CD14-positive monocyte (primary cell): ENCODE measurements at regions not wholly inside any gene's neighbourhood (a gene's known extent, or its start where the extent isn't known, plus 50 kb on each side); places are given as distances from the start of the nearest gene placed in this dataset.

Experiments used
- DNase-seq, 3 donors: peaks; one replicate each; pipeline ENCODE4 v3.0.0-alpha.2; 2011 to 2022
- H2AFZ ChIP-seq: 2 replicates; pipeline ENCODE4 v1.6.0; 2012; ENCODE audit warnings: mild to moderate bottlenecking, low read depth, low read length, inconsistent platforms; ENCODE audit not compliant: insufficient read depth, poor library complexity, severe bottlenecking
- H3K27ac ChIP-seq, 2 donors: 1 replicate in 1 of 2; 2 replicates in 1 of 2; pipeline ENCODE4 v1.5.1; 2012 to 2013; ENCODE audit warnings: low read length in 2 of 2, control low read depth in 1 of 2, inconsistent platforms in 1 of 2, low read depth in 1 of 2, mild to moderate bottlenecking in 1 of 2
- H3K27me3 ChIP-seq, 2 donors: one replicate each; pipeline versions ENCODE4 v1.6.0 to v1.6.1; 2011 to 2013; ENCODE audit warnings: low read length in 2 of 2; ENCODE audit not compliant: control insufficient read depth in 2 of 2, insufficient read depth in 2 of 2
- H3K36me3 ChIP-seq, 2 donors: replicated peaks in 1 of 2; 1 replicate in 1 of 2; 2 replicates in 1 of 2; pipeline versions ENCODE4 v1.5.1 to v1.6.1; 2012 to 2013; ENCODE audit warnings: low read length in 2 of 2, control low read depth in 1 of 2, inconsistent platforms in 1 of 2, mild to moderate bottlenecking in 1 of 2; ENCODE audit not compliant: insufficient read depth in 2 of 2, control insufficient read depth in 1 of 2
- H3K4me1 ChIP-seq, 2 donors: 1 replicate in 1 of 2; 2 replicates in 1 of 2; pipeline versions ENCODE4 v1.5.1 to v1.6.1; 2012 to 2013; ENCODE audit warnings: low read length in 2 of 2, control low read depth in 1 of 2, inconsistent platforms in 1 of 2, mild to moderate bottlenecking in 1 of 2, moderate library complexity in 1 of 2; ENCODE audit not compliant: insufficient read depth in 2 of 2, control insufficient read depth in 1 of 2
- H3K4me2 ChIP-seq: replicated peaks from 2 replicates; pipeline ENCODE3; 2012; ENCODE audit warnings: low read length, moderate library complexity, mild to moderate bottlenecking; ENCODE audit not compliant: poor library complexity, severe bottlenecking; ENCODE audit errors: extremely low read depth
- H3K4me3 ChIP-seq, 3 experiments: fragments of 200-600 bp in 1 of 3; sonication (generic) in 1 of 3; replicated peaks in 1 of 3; 1 replicate in 2 of 3; 2 replicates in 1 of 3; pipeline ENCODE4 v1.5.1; 2011 to 2013; ENCODE audit warnings: low read length in 3 of 3, mild to moderate bottlenecking in 3 of 3, control low read depth in 2 of 3, low read depth in 2 of 3, inconsistent platforms in 1 of 3, moderate library complexity in 1 of 3
- H3K79me2 ChIP-seq: 2 replicates; pipeline ENCODE4 v1.6.0; 2012; ENCODE audit warnings: mild to moderate bottlenecking, control low read depth, inconsistent platforms, low read length, moderate library complexity; ENCODE audit not compliant: insufficient read depth
- H3K9ac ChIP-seq: 2 replicates; pipeline ENCODE4 v1.6.0; 2017; ENCODE audit warnings: low read length, mild to moderate bottlenecking; ENCODE audit not compliant: insufficient read depth, poor library complexity, severe bottlenecking
- H3K9me3 ChIP-seq, 2 donors: replicated peaks in 1 of 2; 1 replicate in 1 of 2; 2 replicates in 1 of 2; pipeline versions ENCODE4 v1.5.1 to v1.6.1; 2012 to 2013; ENCODE audit warnings: low read length in 2 of 2, control low read depth in 1 of 2; ENCODE audit not compliant: control insufficient read depth in 1 of 2, insufficient read depth in 1 of 2
- H4K20me1 ChIP-seq: 2 replicates; pipeline ENCODE4 v1.6.0; 2012; ENCODE audit warnings: mild to moderate bottlenecking, low read length, control low read depth, moderate library complexity; ENCODE audit not compliant: insufficient read depth
- H3K27ac Mint-ChIP-seq, 7 donors: one replicate each; pipeline ENCODE4 v1.8.0; 2020; ENCODE audit warnings: mild to moderate bottlenecking in 7 of 7, mixed read lengths in 7 of 7, moderate library complexity in 6 of 7, inconsistent platforms in 2 of 7
- H3K27me3 Mint-ChIP-seq, 3 donors: one replicate each; pipeline ENCODE4 v1.8.0; 2021 to 2022; ENCODE audit warnings: low read depth in 3 of 3, mild to moderate bottlenecking in 3 of 3, mixed read lengths in 3 of 3, moderate library complexity in 3 of 3, inconsistent platforms in 1 of 3
- H3K36me3 Mint-ChIP-seq, 2 donors: one replicate each; pipeline ENCODE4 v1.8.0; 2020; ENCODE audit warnings: mixed read lengths in 2 of 2, inconsistent platforms in 1 of 2, mild to moderate bottlenecking in 1 of 2
- H3K4me1 Mint-ChIP-seq: one replicate; pipeline ENCODE4 v1.8.0; 2020; ENCODE audit warnings: mild to moderate bottlenecking, mixed read lengths
- H3K4me3 Mint-ChIP-seq, 2 donors: one replicate each; pipeline ENCODE4 v1.8.0; 2020; ENCODE audit warnings: mild to moderate bottlenecking in 2 of 2, mixed read lengths in 2 of 2, moderate library complexity in 1 of 2
- H3K9me3 Mint-ChIP-seq, 7 donors: one replicate each; pipeline ENCODE4 v1.8.0; 2020 to 2022; ENCODE audit warnings: mixed read lengths in 7 of 7, mild to moderate bottlenecking in 6 of 7, moderate library complexity in 6 of 7, inconsistent platforms in 2 of 7
- WGBS: methylation state at CpG from one replicate; pipeline ENCODE4 v1.1.5; 2013; ENCODE audit warnings: missing lambda C conversion rate; ENCODE audit not compliant: insufficient coverage; 5-methylcytosine and 5-hydroxymethylcytosine counted together
- intact Hi-C, 2 donors: fragments of 100-400 bp; cut with micrococcal nuclease; formaldehyde crosslinking; loops; one replicate each; pipeline versions ENCODE4 v1.15.0 to v1.15.1; 2023
- TF ChIP-seq, protein P1 (sequence below): fragments of 200-600 bp; IDR thresholded peaks from one replicate; pipeline ENCODE4 v1.8.0; 2022; ENCODE audit warnings: antibody characterized with exemption, mild to moderate bottlenecking

DNA sequence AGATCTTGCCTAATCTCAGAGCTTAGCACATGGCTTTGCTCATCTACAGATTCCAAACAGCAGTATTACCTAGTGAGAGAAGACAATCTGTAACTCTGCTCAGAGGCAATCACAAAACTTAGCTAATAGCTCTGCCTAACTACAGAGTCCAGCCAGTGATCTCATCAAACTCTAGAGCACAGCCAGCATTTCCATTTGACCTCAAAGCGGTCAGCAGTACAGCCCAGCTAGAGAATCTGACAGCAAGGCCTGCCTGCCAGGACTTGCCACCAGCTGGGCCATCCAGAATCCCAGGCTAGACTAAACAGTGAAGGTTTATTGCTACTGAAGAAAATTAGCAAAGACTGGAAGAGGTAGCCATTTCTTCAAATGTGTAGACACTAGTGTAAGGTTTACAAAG is 217.9 kb upstream of the VLDLR start:
- TF ChIP-seq, protein P1, sequence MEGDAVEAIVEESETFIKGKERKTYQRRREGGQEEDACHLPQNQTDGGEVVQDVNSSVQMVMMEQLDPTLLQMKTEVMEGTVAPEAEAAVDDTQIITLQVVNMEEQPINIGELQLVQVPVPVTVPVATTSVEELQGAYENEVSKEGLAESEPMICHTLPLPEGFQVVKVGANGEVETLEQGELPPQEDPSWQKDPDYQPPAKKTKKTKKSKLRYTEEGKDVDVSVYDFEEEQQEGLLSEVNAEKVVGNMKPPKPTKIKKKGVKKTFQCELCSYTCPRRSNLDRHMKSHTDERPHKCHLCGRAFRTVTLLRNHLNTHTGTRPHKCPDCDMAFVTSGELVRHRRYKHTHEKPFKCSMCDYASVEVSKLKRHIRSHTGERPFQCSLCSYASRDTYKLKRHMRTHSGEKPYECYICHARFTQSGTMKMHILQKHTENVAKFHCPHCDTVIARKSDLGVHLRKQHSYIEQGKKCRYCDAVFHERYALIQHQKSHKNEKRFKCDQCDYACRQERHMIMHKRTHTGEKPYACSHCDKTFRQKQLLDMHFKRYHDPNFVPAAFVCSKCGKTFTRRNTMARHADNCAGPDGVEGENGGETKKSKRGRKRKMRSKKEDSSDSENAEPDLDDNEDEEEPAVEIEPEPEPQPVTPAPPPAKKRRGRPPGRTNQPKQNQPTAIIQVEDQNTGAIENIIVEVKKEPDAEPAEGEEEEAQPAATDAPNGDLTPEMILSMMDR, result no peak
- Histone ChIP-seq H3K9me3 (peaks cover 11 to 13% of the 10 kb centered on the region in 2 donors), H4K20me1 (no peaks in the 10 kb centered on the region), H3K27me3 (no peaks in the 10 kb centered on the region), H3K4me3 (no peak overlapping the region), H2AFZ (no peak overlapping the region), H3K9ac (no peak overlapping the region), H3K79me2 (no peaks in the 10 kb centered on the region), H3K36me3 (no peaks in the 10 kb centered on the region), H3K4me2 (no peak overlapping the region), H3K4me1 (no peaks in the 10 kb centered on the region), H3K27ac (no peak overlapping the region)
- no peak overlapping the region for H3K4me3 Mint-ChIP-seq
- H3K27ac Mint-ChIP-seq, result no peak overlapping the region
- H3K27me3 Mint-ChIP-seq, result peaks cover 0 to 3% (median 0%) of the 10 kb centered on the region in 3 donors
- intact Hi-C loops, result no loop called here
- no peak for DNase-seq
- WGBS, result 100% methylated on average over 1 of the region's 1 CpG
- H3K36me3 Mint-ChIP-seq, result no peaks in the 10 kb centered on the region
- no peaks in the 10 kb centered on the region for H3K4me1 Mint-ChIP-seq
- peaks cover 16 to 33% (median 20%) of the 10 kb centered on the region in 7 donors for H3K9me3 Mint-ChIP-seq

GRCh38 chr9:2406252-2406651 is 215.3 kb upstream of the VLDLR start:
- H3K4me3 ChIP-seq, result no peak overlapping the region
- no peaks in the 10 kb centered on the region for H3K27me3 ChIP-seq
- DNase-seq, result no peak
- Mint-ChIP-seq H3K27ac (no peak overlapping the region), H3K4me1 (no peaks in the 10 kb centered on the region), H3K9me3 (peaks cover 12 to 31% (median 17%) of the 10 kb centered on the region in 7 donors), H3K4me3 (no peak overlapping the region), H3K27me3 (peaks cover 0 to 3% (median 0%) of the 10 kb centered on the region in 3 donors), H3K36me3 (no peaks in the 10 kb centered on the region)
- H3K27ac ChIP-seq, result no peak overlapping the region
- no peak overlapping the region for H3K4me2 ChIP-seq
- TF ChIP-seq, protein P1, result no peak
- no peak overlapping the region for H3K9ac ChIP-seq
- no peaks in the 10 kb centered on the region for H3K4me1 ChIP-seq
- H3K36me3 ChIP-seq, result no peaks in the 10 kb centered on the region
- H2AFZ ChIP-seq, result no peak overlapping the region
- H3K9me3 ChIP-seq, result peaks cover 11 to 13% of the 10 kb centered on the region in 2 donors
- H4K20me1 ChIP-seq, result no peaks in the 10 kb centered on the region
- intact Hi-C loops, result no loop called here
- WGBS, result 89% methylated on average over 12 of the region's 12 CpGs
- no peaks in the 10 kb centered on the region for H3K79me2 ChIP-seq
